ENCODE measurements at regions not wholly inside any gene's neighbourhood (a gene's known extent, or its start where the extent isn't known, plus 50 kb on each side); places are given as distances from the start of the nearest gene placed in this dataset.

GRCh38 chr3:68676136-68676535, 256.2 kb downstream of the TAFA4 start:
- Histone ChIP-seq H3K36me3 (ENCODE audit: control insufficient read depth, insufficient read depth, low read length) (no peaks in the 10 kb centered on the region), H3K9ac (ENCODE audit: insufficient read depth, low read length) (no peak overlapping the region), H3K27me3 (ENCODE audit: control insufficient read depth, insufficient read depth, low read length) (no peaks in the 10 kb centered on the region), H2AFZ (ENCODE audit: low read length) (no peak overlapping the region), H3K27ac (ENCODE audit: insufficient read depth, low read length) (no peak overlapping the region), H3K4me2 (ENCODE audit: extremely low read depth, insufficient read depth, low read length) (no peak overlapping the region), H3K4me3 (replicated peaks in 1 of 4; ENCODE audit: control extremely low read depth in 1 of 4, insufficient read depth in 1 of 4, low read depth in 3 of 4, low read length in 4 of 4) (no peak overlapping the region), H3K79me2 (ENCODE audit: control insufficient read depth, insufficient read depth, low read length) (no peaks in the 10 kb centered on the region), H3K9me3 (ENCODE audit: control insufficient read depth, insufficient read depth, low read depth, low read length) (no peaks in the 10 kb centered on the region), H4K20me1 (ENCODE audit: control insufficient read depth, extremely low read depth, insufficient read depth, low read length) (no peaks in the 10 kb centered on the region), H3K4me1 (ENCODE audit: control insufficient read depth, extremely low read depth, insufficient read depth, low read length) (no peaks in the 10 kb centered on the region)
- no peak for DNase-seq (ENCODE audit: low read depth in 2 of 2)
- TF ChIP-seq CTCF (conservative IDR thresholded peaks at IDR 0.05 in 1 of 2, IDR thresholded peaks at IDR 0.05 in 1 of 2; ENCODE audit: low read depth in 1 of 2, low read length in 2 of 2), result no peak
- TF ChIP-seq EZH2 (IDR thresholded peaks at IDR 0.05; ENCODE audit: low read length, missing control alignments), result no peak

- Histone ChIP-seq H3K79me2 (ENCODE audit: control insufficient read depth, insufficient read depth, low read length) (no peaks in the 10 kb centered on the region), H3K9me3 (ENCODE audit: control insufficient read depth, insufficient read depth, low read depth, low read length) (no peaks in the 10 kb centered on the region), H3K4me3 (replicated peaks in 1 of 4; ENCODE audit: control extremely low read depth in 1 of 4, insufficient read depth in 1 of 4, low read depth in 3 of 4, low read length in 4 of 4) (no peak overlapping the region), H3K4me1 (ENCODE audit: control insufficient read depth, extremely low read depth, insufficient read depth, low read length) (no peaks in the 10 kb centered on the region), H3K4me2 (ENCODE audit: extremely low read depth, insufficient read depth, low read length) (no peak overlapping the region), H2AFZ (ENCODE audit: low read length) (no peak overlapping the region), H3K9ac (ENCODE audit: insufficient read depth, low read length) (no peak overlapping the region), H4K20me1 (ENCODE audit: control insufficient read depth, extremely low read depth, insufficient read depth, low read length) (no peaks in the 10 kb centered on the region), H3K27me3 (ENCODE audit: control insufficient read depth, insufficient read depth, low read length) (no peaks in the 10 kb centered on the region), H3K27ac (ENCODE audit: insufficient read depth, low read length) (no peak overlapping the region), H3K36me3 (ENCODE audit: control insufficient read depth, insufficient read depth, low read length) (no peaks in the 10 kb centered on the region)
- DNase-seq (ENCODE audit: low read depth in 2 of 2), result no peak
- TF ChIP-seq CTCF (conservative IDR thresholded peaks at IDR 0.05 in 1 of 2, IDR thresholded peaks at IDR 0.05 in 1 of 2; ENCODE audit: low read depth in 1 of 2, low read length in 2 of 2), result no peak
- no peak for TF ChIP-seq EZH2 (IDR thresholded peaks at IDR 0.05; ENCODE audit: low read length, missing control alignments)
Measured at GRCh38 chr3:68667346-68667745, 265.0 kb downstream of the TAFA4 start.

GRCh38 chr3:68666429-68667136, 265.8 kb downstream of the TAFA4 start:
- Histone ChIP-seq H3K9ac (ENCODE audit: insufficient read depth, low read length) (no peak overlapping the region), H3K4me1 (ENCODE audit: control insufficient read depth, extremely low read depth, insufficient read depth, low read length) (no peaks in the 10 kb centered on the region), H3K27me3 (ENCODE audit: control insufficient read depth, insufficient read depth, low read length) (no peaks in the 10 kb centered on the region), H2AFZ (ENCODE audit: low read length) (no peak overlapping the region), H3K27ac (ENCODE audit: insufficient read depth, low read length) (no peak overlapping the region), H4K20me1 (ENCODE audit: control insufficient read depth, extremely low read depth, insufficient read depth, low read length) (no peaks in the 10 kb centered on the region), H3K9me3 (ENCODE audit: control insufficient read depth, insufficient read depth, low read depth, low read length) (no peaks in the 10 kb centered on the region), H3K36me3 (ENCODE audit: control insufficient read depth, insufficient read depth, low read length) (no peaks in the 10 kb centered on the region), H3K4me3 (replicated peaks in 1 of 4; ENCODE audit: control extremely low read depth in 1 of 4, insufficient read depth in 1 of 4, low read depth in 3 of 4, low read length in 4 of 4) (no peak overlapping the region), H3K4me2 (ENCODE audit: extremely low read depth, insufficient read depth, low read length) (no peak overlapping the region), H3K79me2 (ENCODE audit: control insufficient read depth, insufficient read depth, low read length) (no peaks in the 10 kb centered on the region)
- no peak for TF ChIP-seq CTCF (conservative IDR thresholded peaks at IDR 0.05 in 1 of 2, IDR thresholded peaks at IDR 0.05 in 1 of 2; ENCODE audit: low read depth in 1 of 2, low read length in 2 of 2)
- no peak for TF ChIP-seq EZH2 (IDR thresholded peaks at IDR 0.05; ENCODE audit: low read length, missing control alignments)
- DNase-seq (ENCODE audit: low read depth in 2 of 2), result no peak
